Right atrium auricular region (tissue), 2 donors: ENCODE measurements at regions not wholly inside any gene's neighbourhood (a gene's known extent, or its start where the extent isn't known, plus 50 kb on each side); places are given as distances from the start of the nearest gene placed in this dataset.

Experiments used
- DNase-seq: peaks from one replicate; pipeline ENCODE4 v3.0.0-alpha.2; 2019; ENCODE audit warnings: low spot score
- H3K27ac ChIP-seq, 2 donors: fragments of 200-600 bp; sonication (generic); 1 replicate in 1 of 2; 2 replicates in 1 of 2; pipeline ENCODE4 v1.5.1; 2016 to 2019
- H3K27me3 ChIP-seq, 2 donors: fragments of 200-600 bp; sonication (generic); one replicate each; pipeline versions ENCODE4 v1.5.1 to v1.6.0; 2017 to 2019
- H3K36me3 ChIP-seq: fragments of 200-600 bp; sonication (generic); one replicate; pipeline ENCODE4 v1.5.1; 2016
- H3K4me1 ChIP-seq, 2 donors: fragments of 200-600 bp; sonication (generic); one replicate each; pipeline versions ENCODE4 v1.5.1 to v1.6.0; 2017 to 2019
- H3K4me3 ChIP-seq, 2 donors: fragments of 200-600 bp; sonication (generic); 1 replicate in 1 of 2; 2 replicates in 1 of 2; pipeline ENCODE4 v1.5.1; 2017 to 2019; ENCODE audit warnings: mild to moderate bottlenecking in 1 of 2, moderate library complexity in 1 of 2
- H3K9me3 ChIP-seq, 2 donors: fragments of 200-600 bp; sonication (generic); one replicate each; pipeline ENCODE4 v1.5.1; 2019
- CTCF ChIP-seq, 2 donors: fragments of 200-600 bp; sonication (generic); IDR thresholded peaks; one replicate each; pipeline ENCODE4 v1.5.1; 2019; ENCODE audit warnings: antibody characterized with exemption in 2 of 2

- H3K27ac ChIP-seq = no peak overlapping the region
- no peaks in the 10 kb centered on the region for H3K36me3 ChIP-seq
- no peaks in the 10 kb centered on the region for H3K9me3 ChIP-seq
These were observed 167.3 kb downstream of the SEC61B start for GRCh38 chr9:99389087-99390033.

GRCh38 chr9:99391937-99392594 lies 170.0 kb downstream of the SEC61B start:
- peak overlapping the region; percentile 56 to 85 for H3K27ac ChIP-seq
- DNase-seq = no peak
- no peak for TF ChIP-seq CTCF (IDR thresholded peaks at IDR 0.05)

More at GRCh38 chr9:99389087-99390033, 167.3 kb downstream of the SEC61B start:
- no peak for TF ChIP-seq CTCF (IDR thresholded peaks at IDR 0.05)
- no peaks in the 10 kb centered on the region for H3K27me3 ChIP-seq
- no peak overlapping the region for H3K4me3 ChIP-seq
- no peak for DNase-seq
- H3K4me1 ChIP-seq = peaks cover 0 to 20% of the 10 kb centered on the region in 2 donors

GRCh38 chr9:99392986-99393385 lies 170.9 kb downstream of the SEC61B start:
- Histone ChIP-seq H3K9me3 (no peaks in the 10 kb centered on the region), H3K27ac (peak overlapping the region; percentile 56 to 85), H3K36me3 (no peaks in the 10 kb centered on the region), H3K27me3 (no peaks in the 10 kb centered on the region), H3K4me3 (no peak overlapping the region), H3K4me1 (peaks cover 0 to 21% of the 10 kb centered on the region in 2 donors)
- no peak for DNase-seq
- TF ChIP-seq CTCF (IDR thresholded peaks at IDR 0.05) = no peak

More at GRCh38 chr9:99391937-99392594, 170.0 kb downstream of the SEC61B start:
- peaks cover 0 to 21% of the 10 kb centered on the region in 2 donors for H3K4me1 ChIP-seq
- H3K36me3 ChIP-seq = no peaks in the 10 kb centered on the region
- H3K4me3 ChIP-seq = no peak overlapping the region
- H3K27me3 ChIP-seq = no peaks in the 10 kb centered on the region
- no peaks in the 10 kb centered on the region for H3K9me3 ChIP-seq

GRCh38 chr9:99393993-99394392 lies 171.9 kb downstream of the SEC61B start:
- Histone ChIP-seq H3K36me3 (no peaks in the 10 kb centered on the region), H3K4me3 (no peak overlapping the region), H3K4me1 (peaks cover 0 to 21% of the 10 kb centered on the region in 2 donors), H3K27ac (no peak overlapping the region), H3K9me3 (no peaks in the 10 kb centered on the region), H3K27me3 (no peaks in the 10 kb centered on the region)
- no peak for DNase-seq
- no peak for TF ChIP-seq CTCF (IDR thresholded peaks at IDR 0.05)

GRCh38 chr9:99398241-99398640 lies 176.2 kb downstream of the SEC61B start:
- Histone ChIP-seq H3K27me3 (no peaks in the 10 kb centered on the region), H3K9me3 (no peaks in the 10 kb centered on the region), H3K4me3 (no peak overlapping the region), H3K27ac (no peak overlapping the region), H3K4me1 (peaks cover 0 to 14% of the 10 kb centered on the region in 2 donors), H3K36me3 (no peaks in the 10 kb centered on the region)
- TF ChIP-seq CTCF (IDR thresholded peaks at IDR 0.05) = no peak
- no peak for DNase-seq
